HG03097 (cell line): ENCODE measurements at regions not wholly inside any gene's neighbourhood (a gene's known extent, or its start where the extent isn't known, plus 50 kb on each side); places are given as distances from the start of the nearest gene placed in this dataset.

ENCODE experiments used
- ATAC-seq: cut with Tn5 transposase; IDR thresholded peaks from one replicate; pipeline ENCODE4 v1.9.1; 2021; ENCODE audit not compliant: unreplicated experiment, low FRiP score

DNA sequence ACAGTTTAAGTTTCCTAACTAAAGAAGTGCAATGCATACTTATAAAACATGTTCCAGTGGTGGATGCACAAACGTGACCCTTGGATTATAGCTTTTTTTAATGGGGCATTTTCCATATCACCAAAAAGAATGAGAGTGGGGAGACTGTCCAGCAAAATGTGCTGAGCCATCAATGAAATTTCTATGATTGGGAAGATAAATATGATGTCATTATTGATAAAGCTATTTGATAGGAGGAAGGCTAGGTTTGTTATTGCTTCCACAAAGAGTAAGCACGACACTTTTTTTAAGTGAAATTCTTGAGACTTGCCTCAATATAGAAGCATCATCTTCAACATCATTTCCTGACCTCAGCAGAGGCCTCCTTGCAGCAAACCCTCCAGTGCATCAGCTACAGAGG lies 174.6 kb upstream of the CLEC14A start:
- ATAC-seq = no peak

DNA sequence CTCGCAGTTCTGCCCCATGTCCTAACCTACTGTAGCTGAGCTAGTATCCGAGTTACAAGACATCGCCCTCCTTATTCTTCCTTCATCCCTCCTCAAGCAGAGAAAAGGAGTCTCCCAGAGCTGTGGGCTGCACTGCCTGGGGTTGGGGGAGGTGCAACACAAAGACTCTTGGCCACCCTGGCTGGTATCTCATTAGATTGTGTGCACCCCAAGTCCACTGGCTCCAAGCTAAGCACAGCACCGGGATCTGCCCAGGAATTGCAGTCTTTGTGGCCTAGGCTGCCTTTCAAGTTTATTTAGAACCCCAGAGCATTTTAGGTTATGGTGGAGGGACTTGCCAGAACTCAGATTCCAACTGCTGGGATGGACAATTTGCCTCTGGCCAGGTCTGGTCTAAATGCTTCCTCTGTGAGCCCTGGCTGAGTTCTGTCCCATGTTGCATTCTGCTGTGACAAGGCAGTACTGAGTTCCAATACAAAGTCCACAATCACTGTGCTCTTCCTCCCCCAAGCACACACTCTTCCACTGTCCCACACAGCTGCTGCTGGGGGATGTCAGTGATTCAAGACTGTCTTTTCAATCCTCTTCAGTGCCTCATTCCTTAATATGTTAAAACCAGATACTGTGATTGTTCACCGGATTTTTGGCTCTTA lies 169.6 kb upstream of the CLEC14A start:
- ATAC-seq = no peak

DNA sequence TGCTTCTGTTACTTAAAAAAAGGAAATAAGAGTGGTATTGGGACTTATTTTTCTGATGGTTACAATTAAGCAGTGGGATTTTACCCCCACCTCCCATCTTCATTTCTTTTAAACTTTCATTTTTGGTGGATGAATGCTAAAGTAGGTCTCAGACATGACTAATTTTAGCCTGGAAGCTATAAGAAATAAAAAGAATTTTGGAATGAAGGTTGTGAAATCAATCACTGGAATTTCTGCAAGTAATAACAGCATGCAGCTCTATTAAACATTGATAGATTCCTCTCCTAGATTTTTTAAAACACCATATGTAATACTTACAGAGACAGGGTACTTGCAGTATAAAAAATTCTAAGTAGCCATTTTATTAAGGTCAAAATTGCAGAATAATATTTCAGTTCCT lies 164.2 kb upstream of the CLEC14A start:
- ATAC-seq = no peak

DNA sequence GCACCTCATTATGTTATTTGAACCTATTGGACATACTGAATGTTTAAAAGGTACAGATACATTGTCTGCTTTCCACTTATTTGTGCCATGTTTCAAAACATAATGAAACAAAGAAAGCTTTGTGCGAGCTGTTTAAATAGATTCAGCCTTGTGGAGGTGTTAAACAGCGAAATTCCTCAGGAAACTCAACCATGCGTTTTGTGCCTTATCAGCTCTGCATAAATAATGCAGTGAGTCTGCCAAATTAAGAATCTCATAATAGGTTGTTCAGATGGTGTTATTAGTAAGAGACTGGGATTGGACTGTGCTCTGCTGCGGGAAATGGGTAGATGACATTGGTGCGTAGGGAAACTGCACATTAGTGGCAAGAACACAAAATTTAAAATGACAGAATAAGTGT lies 163.7 kb upstream of the CLEC14A start:
- no peak for ATAC-seq

DNA sequence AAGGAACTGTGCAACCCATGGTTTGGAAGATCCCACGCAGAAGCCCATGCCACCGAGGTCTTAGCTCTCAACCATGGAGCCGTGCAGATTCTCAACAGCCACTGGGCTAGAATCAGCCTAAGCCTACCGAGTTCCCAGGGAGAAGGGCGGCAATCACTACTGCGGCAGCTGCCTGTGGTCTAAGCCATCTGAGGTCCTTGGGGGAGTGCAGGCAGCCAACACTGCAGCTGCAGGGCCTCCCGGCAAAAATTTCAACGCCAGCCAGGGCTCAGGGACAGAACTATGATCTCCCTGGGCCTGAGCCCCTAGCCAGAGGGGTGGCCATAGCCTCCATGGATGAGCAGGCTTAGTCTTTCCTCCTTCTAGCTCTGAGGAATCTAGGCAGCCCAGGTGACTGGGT lies 156.8 kb upstream of the CLEC14A start:
- ATAC-seq = no peak

DNA sequence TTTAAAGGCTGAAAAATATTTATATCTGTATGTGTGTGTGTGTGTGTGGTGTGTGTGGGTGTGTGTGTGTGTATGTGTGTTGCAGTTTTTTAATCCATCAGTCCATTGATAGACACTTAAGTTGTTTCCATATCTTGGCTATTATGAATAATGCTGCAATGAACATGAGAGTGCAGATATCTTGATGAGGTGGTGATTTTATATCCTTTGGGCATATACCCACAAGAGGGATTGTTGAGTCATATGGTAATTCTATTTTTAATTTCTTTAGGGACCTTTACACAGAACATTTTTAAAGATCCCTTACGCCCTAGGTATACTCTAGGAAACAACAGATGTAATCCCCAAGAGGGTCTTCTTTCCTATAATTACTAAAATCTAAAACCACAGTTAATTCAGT lies 154.5 kb upstream of the CLEC14A start:
- ATAC-seq = no peak

DNA sequence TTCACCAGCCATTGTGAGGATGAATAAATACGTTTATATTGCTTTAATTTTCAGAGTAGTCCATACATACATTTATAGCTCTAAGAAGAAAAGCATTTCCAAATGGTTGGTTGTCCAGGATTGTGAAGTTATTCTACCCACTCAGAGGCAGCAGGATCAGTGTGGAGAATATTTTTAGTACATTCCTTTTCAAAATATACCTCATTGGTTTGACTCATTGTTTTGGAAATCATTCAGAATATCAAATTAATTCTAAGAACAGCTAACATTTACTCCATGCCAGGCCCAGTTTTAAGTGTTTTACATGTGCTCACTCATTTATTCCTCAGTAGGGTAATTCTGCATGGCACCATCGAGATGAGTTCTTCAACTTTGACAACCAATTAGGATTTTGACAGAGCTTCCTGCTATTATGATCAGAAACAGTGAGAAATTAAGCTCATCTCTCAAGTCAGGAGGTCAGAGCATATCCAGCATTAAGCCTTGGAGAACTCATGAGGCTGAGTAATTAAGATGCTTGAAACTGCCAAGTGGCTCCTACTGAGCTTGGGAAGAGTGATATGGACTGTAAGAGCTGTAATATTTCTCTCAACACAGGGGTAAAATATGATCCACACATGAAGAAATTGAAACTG lies 153.3 kb upstream of the CLEC14A start:
- ATAC-seq = no peak

DNA sequence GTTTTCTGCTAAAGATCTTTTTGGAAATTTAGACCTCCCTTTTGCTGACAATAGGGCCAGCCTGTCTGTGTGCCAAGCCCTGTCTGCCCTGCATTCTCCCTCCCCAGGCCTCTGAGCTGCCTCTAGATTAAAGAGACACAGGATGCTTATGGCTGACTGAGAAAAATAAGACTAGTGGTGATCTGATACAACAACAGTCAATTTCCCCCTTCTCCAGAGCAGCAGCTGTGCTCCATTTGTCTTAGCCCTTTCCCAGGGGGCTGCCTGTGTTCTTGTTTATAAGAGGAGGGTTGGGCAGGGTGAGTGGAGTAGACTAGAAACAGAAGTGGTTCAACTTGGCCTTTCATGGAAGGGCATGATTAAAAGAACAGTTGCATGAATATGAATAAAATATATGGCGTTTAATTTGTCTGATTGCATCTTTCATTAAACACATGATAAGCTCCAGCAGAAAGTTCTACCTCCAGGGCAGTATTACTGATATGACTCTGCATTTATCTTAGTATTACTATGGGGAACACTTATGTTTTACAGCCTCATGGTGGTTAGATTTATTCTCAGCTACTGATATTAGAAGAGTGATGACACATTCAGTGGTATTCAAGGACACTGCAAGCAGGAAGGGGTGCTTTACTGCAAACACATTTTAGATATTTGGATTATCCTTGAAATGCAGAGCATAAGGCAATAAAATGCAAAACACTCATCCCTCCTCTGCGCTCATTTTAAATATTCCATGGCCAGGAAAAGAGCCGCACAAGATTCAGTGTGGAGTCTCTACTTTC lies 150.2 kb upstream of the CLEC14A start:
- no peak for ATAC-seq

DNA sequence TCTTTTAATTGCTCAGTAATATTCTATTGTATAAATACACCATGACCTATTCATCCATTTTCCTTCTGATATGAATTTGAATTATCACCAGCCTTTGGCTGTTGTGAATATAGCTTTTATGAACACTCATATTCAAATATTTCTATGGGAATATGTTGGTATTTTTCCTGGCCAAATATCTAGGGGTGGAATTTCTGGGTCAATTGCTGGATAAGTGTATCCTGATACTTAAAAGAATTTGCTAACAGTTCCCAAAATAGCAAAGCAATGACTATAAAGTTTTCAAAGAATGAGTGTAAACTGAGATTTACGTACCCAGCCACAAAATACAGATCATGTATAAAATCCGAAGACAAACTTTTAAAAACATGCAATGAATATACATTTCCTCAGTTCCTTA lies 148.7 kb upstream of the CLEC14A start:
- ATAC-seq = no peak

DNA sequence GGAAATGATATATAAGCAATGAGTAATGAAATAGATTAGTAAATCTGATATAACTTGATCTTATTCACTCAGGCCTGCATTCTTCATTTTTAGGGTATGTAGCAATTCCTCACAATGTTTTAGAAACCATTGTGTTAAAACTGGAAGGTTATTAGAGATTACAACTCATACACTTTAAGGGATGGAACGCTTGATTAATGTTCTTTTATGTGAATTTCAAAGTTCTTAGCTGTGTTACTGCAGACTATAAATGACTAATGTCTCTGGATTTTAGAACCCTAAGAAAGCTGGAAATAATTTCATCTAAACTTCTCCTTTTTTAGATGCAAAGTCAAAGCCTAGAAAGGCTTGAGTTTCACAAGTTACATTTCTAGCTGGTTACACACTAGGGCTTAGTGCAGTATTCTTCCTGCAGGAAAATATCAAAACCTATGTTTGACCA lies 148.2 kb upstream of the CLEC14A start:
- ATAC-seq = no peak

DNA sequence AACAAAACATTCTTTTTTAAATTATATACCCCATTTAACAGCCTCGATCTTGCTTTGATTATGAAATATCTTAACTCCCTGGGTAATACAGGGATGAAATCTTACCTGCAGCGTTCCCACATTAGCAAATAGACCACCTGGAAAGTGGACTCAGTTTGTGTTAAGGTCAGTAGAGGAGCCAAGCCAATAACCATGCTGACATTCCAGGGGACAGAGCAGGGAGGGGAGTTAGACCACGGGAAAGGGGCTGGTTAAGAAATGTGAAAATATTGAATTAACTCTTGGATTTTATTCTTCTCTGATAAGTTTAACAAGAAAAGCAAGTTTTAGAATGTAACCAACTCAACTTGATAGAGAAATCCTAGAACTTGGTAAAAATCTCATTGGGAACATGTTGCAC lies 144.9 kb upstream of the CLEC14A start:
- no peak for ATAC-seq

DNA sequence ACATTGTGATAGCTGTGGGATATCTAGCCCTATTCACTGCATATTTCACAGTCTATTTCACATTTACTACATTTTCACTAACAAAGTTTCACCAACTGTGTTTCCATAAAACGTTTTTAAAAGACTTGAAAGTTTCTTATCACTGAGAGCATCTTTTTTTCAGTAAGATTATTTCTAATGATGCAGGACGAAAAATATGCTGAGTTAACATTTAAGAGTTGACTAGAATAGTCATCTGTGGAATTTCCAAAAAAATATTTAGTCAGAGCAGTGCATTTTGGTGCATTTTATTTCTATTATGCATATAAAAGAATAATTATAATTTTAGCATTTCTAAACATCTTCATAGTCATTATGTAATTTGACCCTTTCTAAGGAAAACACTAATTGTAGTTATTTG lies 143.8 kb upstream of the CLEC14A start:
- no peak for ATAC-seq

DNA sequence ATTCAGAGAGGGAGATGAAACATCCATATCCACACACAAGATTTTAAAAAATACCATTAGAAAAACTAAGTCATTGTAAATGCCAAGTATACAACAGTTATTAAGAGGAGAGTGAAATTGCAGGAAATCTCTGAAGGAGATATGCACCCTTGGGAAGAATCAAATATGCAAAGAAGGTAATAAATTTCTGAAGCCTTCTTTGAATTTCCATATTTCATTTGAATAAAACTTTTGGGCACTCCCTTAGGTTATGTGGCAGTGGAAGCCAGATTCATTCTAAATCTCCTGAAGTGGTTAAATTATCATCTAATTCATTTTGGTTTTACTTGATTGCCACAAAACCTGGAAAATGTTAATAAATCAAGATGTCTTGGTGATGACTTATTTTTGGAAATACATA lies 138.9 kb upstream of the CLEC14A start:
- no peak for ATAC-seq

DNA sequence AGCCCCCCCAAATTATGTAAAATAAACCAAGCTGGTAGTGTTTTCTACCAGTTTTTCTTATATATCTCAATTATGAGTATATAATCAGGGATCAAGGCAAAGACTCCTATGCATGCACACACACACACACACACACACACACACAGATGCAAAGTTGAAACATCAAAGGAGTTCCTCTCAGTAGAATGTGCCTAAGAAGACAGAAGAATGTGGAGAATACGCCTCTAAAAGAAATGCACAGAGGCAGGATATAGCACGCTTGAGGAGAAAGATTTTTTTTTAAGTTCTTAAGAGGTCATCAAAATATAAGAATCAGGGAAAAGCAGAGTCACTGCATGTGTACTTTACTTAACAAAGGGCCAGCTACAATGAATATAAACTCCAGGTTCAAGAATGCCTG lies 138.2 kb upstream of the CLEC14A start:
- no peak for ATAC-seq

DNA sequence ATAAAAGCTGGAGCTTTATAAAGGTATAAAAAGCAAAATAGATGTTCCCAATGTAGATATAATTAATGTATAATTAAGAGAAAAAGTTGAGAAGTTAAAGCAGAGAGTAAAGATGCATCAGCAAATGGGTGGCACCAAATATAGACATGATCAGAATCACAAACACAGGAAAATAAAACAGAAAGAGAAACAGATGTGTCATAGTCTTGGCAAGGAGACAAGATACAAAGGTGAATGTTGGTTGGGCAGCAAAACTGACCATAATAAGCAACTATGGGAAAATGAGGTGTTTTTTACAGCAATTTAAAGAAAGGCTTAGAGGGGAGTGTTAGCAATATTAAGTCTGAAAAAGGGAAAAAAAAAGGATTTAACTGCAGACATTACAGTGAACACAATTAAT lies 135.4 kb upstream of the CLEC14A start:
- no peak for ATAC-seq

DNA sequence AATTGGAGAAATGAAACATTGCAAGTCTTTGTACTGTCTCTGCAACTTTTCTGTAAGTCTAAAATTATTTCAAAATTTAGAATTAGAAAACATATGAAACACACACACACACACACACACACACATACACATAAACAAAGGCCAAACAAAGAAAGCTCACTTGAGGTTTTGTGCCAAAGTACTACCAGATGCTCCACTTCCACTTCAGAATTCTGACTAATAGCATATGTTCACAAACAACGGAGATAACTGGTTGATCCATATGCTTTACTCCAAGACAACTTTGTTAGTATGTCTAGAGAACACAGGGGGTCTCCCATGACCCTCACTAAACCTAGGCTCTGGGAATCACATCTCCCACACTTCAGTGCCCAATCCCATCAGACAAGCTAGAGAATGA lies 133.8 kb upstream of the CLEC14A start:
- no peak for ATAC-seq

DNA sequence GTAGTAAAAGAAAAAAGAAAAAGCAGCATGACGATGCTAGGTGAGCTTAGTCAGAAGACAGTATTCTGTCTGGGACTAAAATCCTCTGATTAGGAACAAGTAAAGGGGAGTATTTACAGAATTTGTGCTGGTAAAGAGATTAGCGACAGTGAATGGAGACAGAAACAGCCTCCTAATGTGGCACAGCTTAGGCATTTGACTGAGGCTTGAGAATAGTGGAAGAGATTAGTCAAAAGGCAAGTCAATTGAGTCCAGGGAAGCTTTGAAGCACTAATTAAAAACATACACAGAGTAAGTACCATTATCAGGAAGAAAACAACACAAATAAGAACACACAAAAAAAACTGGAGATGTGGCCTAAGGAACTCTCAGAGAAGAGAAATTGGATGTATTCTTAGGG lies 131.9 kb upstream of the CLEC14A start:
- ATAC-seq = no peak

DNA sequence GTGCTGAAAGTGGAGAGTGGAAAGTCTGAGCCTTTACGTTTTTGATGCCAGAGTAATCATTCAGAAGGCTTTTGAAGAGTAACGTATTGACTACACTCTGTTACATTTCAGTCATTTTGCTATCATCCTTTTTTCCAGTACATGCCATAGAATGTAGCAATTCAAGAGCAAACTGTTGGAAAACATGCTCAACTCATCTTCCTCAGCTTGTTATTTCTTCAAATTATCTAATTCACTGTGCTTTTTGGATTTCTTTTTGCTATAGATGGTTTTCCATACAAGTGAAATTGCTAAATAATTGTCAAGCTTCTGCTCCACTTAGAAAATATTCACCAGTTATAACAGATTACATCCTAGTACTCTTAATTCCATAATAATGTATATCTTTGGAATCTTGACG lies 129.9 kb upstream of the CLEC14A start:
- no peak for ATAC-seq

DNA sequence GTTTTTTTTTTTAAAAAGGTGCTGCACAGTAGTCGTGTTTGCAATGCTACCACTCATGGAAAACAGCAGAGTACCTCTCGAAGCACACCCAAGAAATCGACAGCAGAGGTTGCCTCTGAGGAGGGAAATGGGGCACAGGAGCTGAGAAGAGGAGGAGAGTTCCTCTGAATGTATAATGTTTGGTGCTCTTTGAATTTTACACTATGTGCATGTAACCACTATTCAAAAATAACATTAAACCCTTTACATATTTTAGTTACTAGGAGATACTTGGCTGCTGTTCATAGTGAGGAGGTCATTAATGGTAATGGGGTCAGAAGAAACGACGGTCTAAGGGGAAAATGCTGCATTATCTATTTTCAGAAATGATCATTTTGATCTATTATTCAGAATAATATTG lies 129.4 kb upstream of the CLEC14A start:
- ATAC-seq = no peak

DNA sequence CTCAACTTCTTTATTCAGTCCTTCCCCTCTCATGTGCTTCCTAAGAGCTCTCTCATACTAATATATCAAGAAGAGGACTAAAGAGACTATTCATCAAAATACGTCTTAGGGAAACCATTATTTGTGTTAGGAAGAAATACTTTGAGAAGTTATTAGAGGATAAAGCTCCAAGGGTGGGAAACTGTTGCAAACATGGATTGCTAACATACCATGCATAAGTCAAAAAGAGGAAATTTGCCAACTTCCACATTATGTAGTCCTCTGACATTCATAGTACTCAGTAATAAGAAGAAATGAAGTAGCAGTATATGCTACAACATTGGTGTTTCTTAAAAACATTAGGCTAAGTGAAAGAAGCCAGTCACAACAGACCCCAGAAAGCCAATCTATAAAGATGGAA lies 128.8 kb upstream of the CLEC14A start:
- no peak for ATAC-seq

DNA sequence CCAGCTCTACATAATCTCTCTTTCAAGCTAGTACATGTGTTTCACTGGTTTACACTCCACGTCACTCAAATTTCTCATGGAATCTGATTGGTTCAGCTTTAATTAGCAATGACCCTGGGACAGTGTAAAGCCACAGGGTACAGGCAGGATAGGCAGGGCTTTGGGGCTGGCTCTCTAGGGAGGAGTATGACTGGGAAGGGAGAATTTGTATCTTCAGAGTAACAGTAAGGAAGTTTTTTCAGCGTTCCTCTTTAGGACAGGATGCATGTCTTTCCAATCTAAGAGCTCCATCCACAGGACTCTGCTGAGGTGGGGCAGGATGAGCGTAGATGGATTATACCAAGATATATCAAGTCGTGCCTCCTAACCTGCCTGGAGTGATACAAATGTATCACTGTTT lies 112.0 kb upstream of the CLEC14A start:
- ATAC-seq = no peak

DNA sequence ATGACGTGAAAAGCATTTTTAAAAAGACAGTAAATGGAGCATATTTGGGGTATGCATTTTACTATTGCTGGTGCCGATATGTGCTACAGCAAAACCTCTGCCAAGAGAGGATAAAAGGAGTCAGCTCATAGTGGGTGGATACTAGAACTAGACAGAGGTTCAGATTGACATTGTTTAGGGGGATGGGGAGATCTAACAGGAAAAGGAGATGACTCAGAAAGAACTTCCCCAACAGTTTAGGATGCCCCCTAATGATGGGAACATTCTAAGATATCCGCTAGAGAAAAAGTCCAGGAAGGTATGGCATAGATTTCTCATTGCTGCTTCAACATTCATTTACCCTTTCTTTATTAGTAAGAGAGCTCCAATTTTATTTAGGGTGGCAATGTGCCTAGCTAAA lies 110.5 kb upstream of the CLEC14A start:
- ATAC-seq = no peak
